Stomach (tissue), 4 donors: ENCODE measurements at regions not wholly inside any gene's neighbourhood (a gene's known extent, or its start where the extent isn't known, plus 50 kb on each side); places are given as distances from the start of the nearest gene placed in this dataset.

Experiments
- POLR2A ChIP-seq, 4 donors: fragments of 450-650 bp; IDR thresholded peaks; one replicate each; pipeline ENCODE4 v1.6.1; 2016; ENCODE audit warnings: antibody characterized with exemption in 4 of 4, control low read depth in 2 of 4, mild to moderate bottlenecking in 1 of 4, moderate library complexity in 1 of 4
- TF ChIP-seq, protein P1 (sequence below), 7 experiments: fragments of 450-650 bp in 4 of 7; fragments of 200-600 bp in 3 of 7; sonication (generic) in 3 of 7; IDR thresholded peaks; one replicate each; pipeline ENCODE4 v1.5.1; 2016 to 2019; ENCODE audit warnings: antibody characterized with exemption in 7 of 7, control low read depth in 2 of 7, mild to moderate bottlenecking in 1 of 7

DNA sequence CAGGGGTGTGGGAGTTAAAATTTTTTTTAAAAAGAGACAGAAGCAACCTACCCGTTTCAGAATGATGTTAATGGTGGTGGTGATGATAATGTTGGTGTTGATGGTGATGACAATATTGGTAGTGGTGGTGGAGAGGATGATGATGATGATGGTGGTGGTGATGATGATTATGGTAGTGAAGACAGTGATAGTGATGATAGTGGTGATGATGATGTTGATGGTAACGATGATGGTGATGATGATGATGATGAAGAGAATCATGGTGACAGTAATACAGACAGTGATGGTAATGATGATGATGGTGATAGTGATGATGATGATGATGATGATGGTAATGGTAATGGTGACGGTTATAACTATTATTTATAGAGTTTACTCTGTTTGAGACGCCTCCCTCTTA is 117.6 kb downstream of the ICE1 start:
- TF ChIP-seq, protein P1, sequence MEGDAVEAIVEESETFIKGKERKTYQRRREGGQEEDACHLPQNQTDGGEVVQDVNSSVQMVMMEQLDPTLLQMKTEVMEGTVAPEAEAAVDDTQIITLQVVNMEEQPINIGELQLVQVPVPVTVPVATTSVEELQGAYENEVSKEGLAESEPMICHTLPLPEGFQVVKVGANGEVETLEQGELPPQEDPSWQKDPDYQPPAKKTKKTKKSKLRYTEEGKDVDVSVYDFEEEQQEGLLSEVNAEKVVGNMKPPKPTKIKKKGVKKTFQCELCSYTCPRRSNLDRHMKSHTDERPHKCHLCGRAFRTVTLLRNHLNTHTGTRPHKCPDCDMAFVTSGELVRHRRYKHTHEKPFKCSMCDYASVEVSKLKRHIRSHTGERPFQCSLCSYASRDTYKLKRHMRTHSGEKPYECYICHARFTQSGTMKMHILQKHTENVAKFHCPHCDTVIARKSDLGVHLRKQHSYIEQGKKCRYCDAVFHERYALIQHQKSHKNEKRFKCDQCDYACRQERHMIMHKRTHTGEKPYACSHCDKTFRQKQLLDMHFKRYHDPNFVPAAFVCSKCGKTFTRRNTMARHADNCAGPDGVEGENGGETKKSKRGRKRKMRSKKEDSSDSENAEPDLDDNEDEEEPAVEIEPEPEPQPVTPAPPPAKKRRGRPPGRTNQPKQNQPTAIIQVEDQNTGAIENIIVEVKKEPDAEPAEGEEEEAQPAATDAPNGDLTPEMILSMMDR (IDR thresholded peaks at IDR 0.05) = no peak
- TF ChIP-seq POLR2A (IDR thresholded peaks at IDR 0.05) = no peak
